GM12892 (cell line): ENCODE measurements at regions not wholly inside any gene's neighbourhood (a gene's known extent, or its start where the extent isn't known, plus 50 kb on each side); places are given as distances from the start of the nearest gene placed in this dataset.

Experiments used
- POLR2A ChIP-seq: IDR thresholded peaks from 2 replicates; pipeline ENCODE4 v1.6.1; 2011; ENCODE audit warnings: low read depth, low read length, control low read depth
- POLR2AphosphoS5 ChIP-seq: IDR thresholded peaks from 2 replicates; pipeline ENCODE4 v1.6.1; 2011; ENCODE audit warnings: low read depth, low read length, control low read depth
- TAF1 ChIP-seq: IDR thresholded peaks from 2 replicates; pipeline ENCODE4 v1.6.1; 2011; ENCODE audit warnings: low read depth, mild to moderate bottlenecking, control low read depth, low read length, borderline replicate concordance

GRCh38 chr18:29191263-29191662 lies 1014.3 kb upstream of the CDH2 start:
- TF ChIP-seq POLR2A (no peak), TAF1 (no peak), POLR2AphosphoS5 (no peak)
